Activated CD4-positive, alpha-beta memory T cell treated with anti-CD3 and anti-CD28 coated beads for 36 hours (primary cell): ENCODE measurements at regions not wholly inside any gene's neighbourhood (a gene's known extent, or its start where the extent isn't known, plus 50 kb on each side); places are given as distances from the start of the nearest gene placed in this dataset.
"Not testable (repeated sequence)": the region's sequence is repeated elsewhere in the genome, so short reads cannot be mapped to it uniquely, and the experiment has no call there.

Source experiments
- CTCF ChIA-PET: fragments of 350-600 bp; sonication (Branson Sonifier 250); formaldehyde crosslinking; loops from one replicate; lab custom pipeline; 2021; ENCODE audit warnings: antibody characterized with exemption, inconsistent platforms; lab: Charles Lee
- POLR2A ChIA-PET: fragments of 350-600 bp; sonication (Branson Sonifier 250); formaldehyde crosslinking; loops from one replicate; lab custom pipeline; 2021; ENCODE audit warnings: antibody characterized with exemption; lab: Charles Lee
- DNase-seq: peaks from one replicate; pipeline ENCODE4 v3.0.0-alpha.2; 2020
- H3K27ac Mint-ChIP-seq: one replicate; pipeline ENCODE4 v1.8.0; 2021; ENCODE audit warnings: mixed read lengths
- H3K27me3 Mint-ChIP-seq: one replicate; pipeline ENCODE4 v1.8.0; 2021; ENCODE audit warnings: mixed read lengths
- H3K36me3 Mint-ChIP-seq: one replicate; pipeline ENCODE4 v1.8.0; 2021; ENCODE audit warnings: mixed read lengths
- H3K4me1 Mint-ChIP-seq: one replicate; pipeline ENCODE4 v1.8.0; 2021; ENCODE audit warnings: low read depth, mixed read lengths
- H3K4me3 Mint-ChIP-seq: one replicate; pipeline ENCODE4 v1.8.0; 2021; ENCODE audit warnings: mild to moderate bottlenecking, mixed read lengths
- H3K9me3 Mint-ChIP-seq: one replicate; pipeline ENCODE4 v1.8.0; 2021; ENCODE audit warnings: mixed read lengths
- intact Hi-C: fragments of 100-400 bp; cut with micrococcal nuclease; formaldehyde crosslinking; loops from one replicate; pipeline ENCODE4 v1.15.1; 2023

DNA sequence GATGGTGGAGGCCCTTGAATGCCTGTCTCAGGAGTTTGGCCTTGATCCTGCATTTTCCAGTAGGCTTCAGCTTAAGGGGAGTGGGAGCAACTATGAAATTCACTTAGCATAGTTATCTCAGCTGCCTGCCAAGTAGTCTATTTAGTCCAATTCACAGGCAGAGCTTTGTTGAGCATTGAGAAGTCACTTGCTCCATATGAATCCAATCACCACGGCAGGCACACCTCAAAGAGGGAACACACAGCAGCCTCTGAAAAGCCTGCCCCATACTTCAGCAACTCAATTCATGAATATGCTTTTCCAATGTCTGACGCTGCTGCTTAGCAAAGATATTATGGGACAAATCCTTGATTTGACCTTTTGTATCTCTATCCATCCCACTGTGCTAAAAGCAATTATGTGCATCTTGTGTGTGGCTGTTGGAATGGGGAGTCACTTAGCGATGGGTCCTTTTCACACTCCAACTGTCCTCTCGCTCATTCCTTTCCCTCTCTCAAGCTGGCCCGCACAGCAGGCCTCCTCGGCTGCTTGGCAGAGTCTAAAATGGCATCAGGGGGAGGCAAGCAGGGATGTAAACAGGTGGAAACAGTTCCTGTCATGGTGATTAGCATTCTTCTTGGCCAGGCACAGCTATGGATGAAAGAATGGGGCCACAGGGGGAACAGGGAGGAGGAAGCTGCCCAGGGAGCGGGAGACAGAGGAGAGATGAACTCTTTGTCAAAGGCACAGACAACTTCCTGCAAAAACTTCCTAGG, 56.0 kb upstream of the LRPPRC start:
- Mint-ChIP-seq H3K36me3 (no peaks in the 10 kb centered on the region), H3K4me3 (no peak overlapping the region), H3K27ac (no peak overlapping the region), H3K27me3 (no peaks in the 10 kb centered on the region), H3K4me1 (no peaks in the 10 kb centered on the region), H3K9me3 (no peaks in the 10 kb centered on the region)
- POLR2A ChIA-PET: no interaction called here
- CTCF ChIA-PET: interaction anchor here (0.6 to 3.9 kb wide), 2 partner anchors 8 to 34 kb away, joined by 3 to 28 read pairs; no protein-coding TSS in a partner anchor
- no peak for DNase-seq
- intact Hi-C loops: no loop called here

- Mint-ChIP-seq H3K27me3 (no peaks in the 10 kb centered on the region), H3K36me3 (no peaks in the 10 kb centered on the region), H3K9me3 (no peaks in the 10 kb centered on the region), H3K4me3 (no peak overlapping the region), H3K4me1 (no peaks in the 10 kb centered on the region), H3K27ac (no peak overlapping the region)
- CTCF ChIA-PET: interaction anchor here (0.6 to 3.9 kb wide), 2 partner anchors 9 to 33 kb away, joined by 3 to 28 read pairs; no protein-coding TSS in a partner anchor
- intact Hi-C loops: no loop called here
- DNase-seq: no peak
- POLR2A ChIA-PET: no interaction called here
Observed at GRCh38 chr2:44052584-44052983, 56.8 kb upstream of the LRPPRC start.

- CTCF ChIA-PET: interaction anchor here (3.9 kb wide), 1 partner anchor 9 kb away, joined by 28 read pairs; no protein-coding TSS in a partner anchor
- no peaks in the 10 kb centered on the region for H3K9me3 Mint-ChIP-seq
- H3K4me3 Mint-ChIP-seq: no peak overlapping the region
- intact Hi-C loops: no loop called here
- no peak for DNase-seq
- POLR2A ChIA-PET: no interaction called here
- no peak overlapping the region for H3K27ac Mint-ChIP-seq
- no peaks in the 10 kb centered on the region for H3K4me1 Mint-ChIP-seq
- no peaks in the 10 kb centered on the region for H3K36me3 Mint-ChIP-seq
- no peaks in the 10 kb centered on the region for H3K27me3 Mint-ChIP-seq
Observed at GRCh38 chr2:44053052-44053451, 57.3 kb upstream of the LRPPRC start.

DNA sequence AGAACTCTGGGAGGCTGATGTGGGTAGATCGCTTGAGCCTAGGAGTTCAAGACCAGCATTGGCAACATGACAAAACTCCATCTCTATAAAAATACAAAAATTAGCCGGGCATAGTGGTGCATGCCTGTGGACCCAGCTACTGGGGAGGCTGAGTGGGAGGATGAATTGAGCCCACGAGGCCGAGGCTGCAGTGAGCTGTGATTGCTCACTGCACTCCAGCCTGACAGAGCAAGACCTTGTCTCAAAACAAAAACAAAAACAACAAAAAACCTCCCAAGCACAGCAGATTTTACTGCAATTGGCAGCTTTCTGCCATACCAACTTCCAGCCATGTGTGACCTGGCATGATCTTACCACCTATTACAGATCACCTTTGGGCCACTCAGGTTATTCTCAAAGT, 57.7 kb upstream of the LRPPRC start:
- CTCF ChIA-PET: interaction anchor here (3.9 kb wide), 1 partner anchor 10 kb away, joined by 28 read pairs; no protein-coding TSS in a partner anchor
- POLR2A ChIA-PET: no interaction called here
- Mint-ChIP-seq H3K4me3 (no peak overlapping the region), H3K4me1 (no peaks in the 10 kb centered on the region), H3K27me3 (no peaks in the 10 kb centered on the region), H3K9me3 (no peaks in the 10 kb centered on the region), H3K36me3 (no peaks in the 10 kb centered on the region), H3K27ac (no peak overlapping the region)
- intact Hi-C loops: no loop called here
- no peak for DNase-seq

DNA sequence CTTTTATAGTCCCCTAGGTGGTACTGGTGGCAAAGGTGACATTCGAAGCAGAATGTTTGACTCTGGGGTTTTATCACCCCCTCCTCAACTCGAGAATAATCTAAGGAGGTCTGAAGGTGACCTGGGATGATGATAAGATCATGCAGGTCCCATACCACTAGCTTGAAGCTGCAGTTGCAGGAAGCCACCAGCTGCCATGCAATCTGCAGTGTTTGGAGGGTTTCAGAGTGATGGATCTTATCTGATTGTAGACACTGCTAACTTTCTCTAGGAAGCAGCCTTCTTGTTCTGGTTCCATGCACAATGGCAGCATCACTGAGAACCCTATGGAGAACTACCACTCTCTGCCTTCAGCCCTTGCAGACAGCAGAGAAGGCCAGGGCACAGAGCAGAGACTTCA, 59.4 kb upstream of the LRPPRC start:
- POLR2A ChIA-PET: no interaction called here
- Mint-ChIP-seq H3K27ac (no peak overlapping the region), H3K4me1 (no peaks in the 10 kb centered on the region), H3K9me3 (no peaks in the 10 kb centered on the region), H3K4me3 (no peak overlapping the region), H3K27me3 (no peaks in the 10 kb centered on the region), H3K36me3 (no peaks in the 10 kb centered on the region)
- intact Hi-C loops: no loop called here
- CTCF ChIA-PET: interaction anchor here (3.9 kb wide), 1 partner anchor 11 kb away, joined by 28 read pairs; no protein-coding TSS in a partner anchor
- DNase-seq: no peak

- H3K36me3 Mint-ChIP-seq: no peaks in the 10 kb centered on the region
- H3K27ac Mint-ChIP-seq: no peak overlapping the region
- no peaks in the 10 kb centered on the region for H3K4me1 Mint-ChIP-seq
- H3K27me3 Mint-ChIP-seq: no peaks in the 10 kb centered on the region
- intact Hi-C loops: no loop called here
- CTCF ChIA-PET: no interaction called here
- no peaks in the 10 kb centered on the region for H3K9me3 Mint-ChIP-seq
- POLR2A ChIA-PET: no interaction called here
- H3K4me3 Mint-ChIP-seq: no peak overlapping the region
- DNase-seq: no peak
Observed at GRCh38 chr2:44055664-44056063, 59.9 kb upstream of the LRPPRC start.

DNA sequence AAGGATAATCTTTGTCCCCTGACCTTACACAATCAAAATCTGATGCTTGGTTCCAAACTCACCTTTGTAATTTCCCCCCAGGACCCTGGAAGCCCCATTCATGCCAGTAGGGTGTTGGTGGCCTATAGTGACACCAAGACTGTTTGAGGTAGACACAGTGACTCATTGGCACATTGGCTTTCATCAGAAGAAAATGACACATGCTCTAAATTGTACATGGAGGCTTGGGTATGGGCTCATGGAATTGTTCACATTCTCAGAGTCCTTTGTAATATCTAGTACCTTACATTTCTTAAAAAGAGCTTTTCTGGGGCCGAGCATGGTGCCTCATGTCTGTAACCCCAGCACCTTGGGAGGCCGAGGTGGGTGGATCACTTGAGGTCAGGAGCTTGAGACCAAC, 61.2 kb upstream of the LRPPRC start:
- no peak for DNase-seq
- Mint-ChIP-seq H3K27ac (no peak overlapping the region), H3K9me3 (no peaks in the 10 kb centered on the region), H3K4me1 (no peaks in the 10 kb centered on the region), H3K4me3 (no peak overlapping the region), H3K27me3 (no peaks in the 10 kb centered on the region), H3K36me3 (no peaks in the 10 kb centered on the region)
- intact Hi-C loops: no loop called here
- ChIA-PET POLR2A (no interaction called here), CTCF (no interaction called here)

- H3K27ac Mint-ChIP-seq, H3K36me3 Mint-ChIP-seq, H3K9me3 Mint-ChIP-seq, POLR2A ChIA-PET, intact Hi-C loops, DNase-seq, H3K4me1 Mint-ChIP-seq, H3K27me3 Mint-ChIP-seq, H3K4me3 Mint-ChIP-seq: not testable (repeated sequence)
- CTCF ChIA-PET: interaction anchor here (0.8 kb wide), 1 partner anchor 12 kb away, joined by 3 read pairs; no protein-coding TSS in a partner anchor
Observed at GRCh38 chr2:44060286-44060685, 64.5 kb upstream of the LRPPRC start.

GRCh38 chr2:44060990-44061389, 65.2 kb upstream of the LRPPRC start:
- intact Hi-C loops: no loop called here
- ChIA-PET POLR2A (no interaction called here), CTCF (no interaction called here)
- Mint-ChIP-seq H3K27ac (no peak overlapping the region), H3K9me3 (no peaks in the 10 kb centered on the region), H3K4me1 (no peaks in the 10 kb centered on the region), H3K4me3 (no peak overlapping the region), H3K36me3 (no peaks in the 10 kb centered on the region), H3K27me3 (no peaks in the 10 kb centered on the region)
- DNase-seq: no peak

DNA sequence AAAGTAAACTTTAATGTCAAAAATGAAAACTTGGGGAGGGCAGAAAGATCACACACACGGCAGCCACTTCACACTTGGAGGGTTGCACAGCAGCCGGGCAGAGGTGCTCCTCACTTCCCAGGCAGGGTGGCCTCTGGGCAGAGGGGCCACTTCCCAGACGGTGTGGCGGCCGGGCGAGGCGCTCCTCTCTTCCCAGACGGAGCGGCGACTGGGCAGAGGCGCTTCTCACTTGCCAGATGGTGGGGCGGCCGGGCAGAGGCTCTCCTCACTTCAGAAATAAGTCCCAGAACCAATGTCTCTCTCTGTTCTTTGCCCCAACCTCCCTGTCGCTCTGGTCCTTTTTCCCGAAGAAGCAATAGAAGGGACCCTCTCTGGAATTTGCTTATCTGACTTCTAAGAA, 65.7 kb upstream of the LRPPRC start:
- H3K27me3 Mint-ChIP-seq: no peaks in the 10 kb centered on the region
- no peaks in the 10 kb centered on the region for H3K36me3 Mint-ChIP-seq
- intact Hi-C loops: no loop called here
- no peaks in the 10 kb centered on the region for H3K9me3 Mint-ChIP-seq
- H3K4me3 Mint-ChIP-seq: no peak overlapping the region
- no peak for DNase-seq
- ChIA-PET POLR2A (no interaction called here), CTCF (interaction anchor here (1.3 kb wide), 1 partner anchor 10 kb away, joined by 3 read pairs; no protein-coding TSS in a partner anchor)
- H3K4me1 Mint-ChIP-seq: no peaks in the 10 kb centered on the region
- no peak overlapping the region for H3K27ac Mint-ChIP-seq

DNA sequence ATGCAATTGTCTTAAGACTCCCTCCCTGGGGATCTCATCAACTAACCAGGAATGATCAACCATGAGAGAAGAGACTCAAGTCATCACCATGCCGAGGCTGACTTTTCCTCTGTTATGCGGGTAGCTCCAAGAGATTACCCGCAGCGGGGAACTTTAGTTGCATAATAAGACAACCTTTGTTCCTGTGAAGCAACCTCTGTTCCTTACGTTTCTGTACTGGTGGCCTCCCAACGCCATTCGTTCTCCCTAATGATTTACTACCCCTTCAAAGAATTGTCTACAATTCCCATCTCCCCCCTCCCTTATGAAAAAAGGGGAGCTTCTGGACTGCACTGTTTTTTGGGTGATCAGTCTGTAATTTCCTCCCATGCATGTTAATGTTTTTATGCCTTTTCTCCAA, 66.1 kb upstream of the LRPPRC start:
- POLR2A ChIA-PET: no interaction called here
- intact Hi-C loops: no loop called here
- CTCF ChIA-PET: interaction anchor here (1.3 kb wide), 1 partner anchor 9 kb away, joined by 3 read pairs; no protein-coding TSS in a partner anchor
- no peak overlapping the region for H3K4me3 Mint-ChIP-seq
- H3K9me3 Mint-ChIP-seq: no peaks in the 10 kb centered on the region
- H3K27ac Mint-ChIP-seq: no peak overlapping the region
- DNase-seq: no peak
- H3K36me3 Mint-ChIP-seq: no peaks in the 10 kb centered on the region
- no peaks in the 10 kb centered on the region for H3K27me3 Mint-ChIP-seq
- no peaks in the 10 kb centered on the region for H3K4me1 Mint-ChIP-seq

DNA sequence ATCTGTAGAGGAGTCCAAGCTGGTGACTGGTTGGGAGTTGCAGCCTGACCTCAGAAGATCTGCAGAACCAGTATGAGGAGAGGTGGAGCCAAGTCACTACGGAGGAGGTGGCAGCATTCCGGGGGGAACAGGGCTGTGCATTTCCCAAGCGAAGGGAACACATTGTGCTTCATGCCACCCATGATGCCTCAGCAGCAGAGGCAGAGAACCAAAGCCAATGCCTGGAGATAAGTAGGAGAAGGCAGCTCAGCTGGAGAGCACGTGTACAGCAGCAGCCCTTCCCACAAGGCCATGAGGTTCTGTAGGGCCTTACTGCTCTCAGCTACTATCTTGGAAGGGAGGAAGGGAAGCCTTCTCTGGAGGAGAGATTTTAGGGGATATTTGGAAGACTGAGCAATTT, 67.2 kb upstream of the LRPPRC start:
- POLR2A ChIA-PET: no interaction called here
- no peak overlapping the region for H3K27ac Mint-ChIP-seq
- no peak for DNase-seq
- CTCF ChIA-PET: interaction anchor here (0.7 to 1.1 kb wide), 2 partner anchors 19 to 919 kb away, joined by 3 read pairs; no protein-coding TSS in a partner anchor
- H3K27me3 Mint-ChIP-seq: no peaks in the 10 kb centered on the region
- H3K36me3 Mint-ChIP-seq: no peaks in the 10 kb centered on the region
- intact Hi-C loops: no loop called here
- no peak overlapping the region for H3K4me3 Mint-ChIP-seq
- H3K4me1 Mint-ChIP-seq: no peaks in the 10 kb centered on the region
- H3K9me3 Mint-ChIP-seq: no peaks in the 10 kb centered on the region

GRCh38 chr2:44064281-44064680, 68.5 kb upstream of the LRPPRC start:
- DNase-seq, H3K36me3 Mint-ChIP-seq, H3K4me1 Mint-ChIP-seq, H3K27ac Mint-ChIP-seq, H3K9me3 Mint-ChIP-seq, H3K4me3 Mint-ChIP-seq, intact Hi-C loops, H3K27me3 Mint-ChIP-seq, POLR2A ChIA-PET: not testable (repeated sequence)
- CTCF ChIA-PET: interaction anchor here (1.1 to 1.2 kb wide), 2 partner anchors 416 to 917 kb away, joined by 3 to 4 read pairs; no protein-coding TSS in a partner anchor
